A673 (cell line): ENCODE measurements at regions not wholly inside any gene's neighbourhood (a gene's known extent, or its start where the extent isn't known, plus 50 kb on each side); places are given as distances from the start of the nearest gene placed in this dataset.

Source experiments
- CTCF ChIP-seq: fragments of 300-800, 200-600 bp; sonication (generic); conservative IDR thresholded peaks from 2 replicates; pipeline ENCODE4 v1.5.1; 2017; ENCODE audit warnings: low read depth, mild to moderate bottlenecking, antibody characterized with exemption, low read length, moderate library complexity, mixed read lengths
- EZH2 ChIP-seq: fragments of 200-600 bp; sonication (generic); IDR thresholded peaks from 2 replicates; pipeline ENCODE4 v1.6.1; 2017; ENCODE audit warnings: borderline replicate concordance, low read depth, mild to moderate bottlenecking, mixed read lengths, antibody characterized with exemption, low read length; ENCODE audit not compliant: poor library complexity, severe bottlenecking

GRCh38 chr18:75790796-75791195 lies 363.3 kb upstream of the SMIM21 start:
- TF ChIP-seq CTCF = no peak
- TF ChIP-seq EZH2 = no peak
